ENCODE measurements at regions not wholly inside any gene's neighbourhood (a gene's known extent, or its start where the extent isn't known, plus 50 kb on each side); places are given as distances from the start of the nearest gene placed in this dataset.

GRCh38 chr1:232894436-232894835 lies 56.0 kb upstream of the NTPCR start:
- no peak for DNase-seq
- ATAC-seq: no peak
- Histone ChIP-seq H3K27ac (no peak overlapping the region), H3K4me1 (no peaks in the 10 kb centered on the region), H3K36me3 (no peaks in the 10 kb centered on the region), H3K9me3 (no peaks in the 10 kb centered on the region), H3K27me3 (no peaks in the 10 kb centered on the region), H3K4me3 (no peak overlapping the region)
- 66% methylated on average over 3 of the region's 3 CpGs for WGBS (ENCODE audit: insufficient coverage, low coverage, low lambda C conversion rate, missing lambda C conversion rate)
- intact Hi-C loops (cut with DNase I): no loop called here
- TF ChIP-seq POLR2A (IDR thresholded peaks at IDR 0.05) (no peak), CTCF (IDR thresholded peaks at IDR 0.05) (no peak)

GRCh38 chr1:232897949-232898465 lies 52.4 kb upstream of the NTPCR start:
- Histone ChIP-seq H3K27ac (no peak overlapping the region), H3K4me3 (no peak overlapping the region), H3K36me3 (no peaks in the 10 kb centered on the region), H3K9me3 (no peaks in the 10 kb centered on the region), H3K4me1 (no peaks in the 10 kb centered on the region), H3K27me3 (no peaks in the 10 kb centered on the region)
- ATAC-seq (no peak), DNase-seq (no peak)
- WGBS (ENCODE audit: insufficient coverage, low coverage, low lambda C conversion rate, missing lambda C conversion rate): 60% methylated on average over 2 of the region's 7 CpGs
- intact Hi-C loops (cut with DNase I): no loop called here
- TF ChIP-seq POLR2A (IDR thresholded peaks at IDR 0.05) (no peak), CTCF (IDR thresholded peaks at IDR 0.05) (no peak)

GRCh38 chr1:232899268-232899667 lies 51.1 kb upstream of the NTPCR start:
- no CpG with 5 or more reads among the region's 5 CpGs for WGBS (ENCODE audit: insufficient coverage, low coverage, low lambda C conversion rate, missing lambda C conversion rate)
- no peaks in the 10 kb centered on the region for H3K9me3 ChIP-seq
- no peaks in the 10 kb centered on the region for H3K27me3 ChIP-seq
- no peak for TF ChIP-seq POLR2A (IDR thresholded peaks at IDR 0.05)
- no peak for TF ChIP-seq CTCF (IDR thresholded peaks at IDR 0.05)
- DNase-seq: no peak
- ATAC-seq: no peak
- H3K36me3 ChIP-seq: no peaks in the 10 kb centered on the region
- no peaks in the 10 kb centered on the region for H3K4me1 ChIP-seq
- intact Hi-C loops (cut with DNase I): no loop called here
- no peak overlapping the region for H3K4me3 ChIP-seq
- H3K27ac ChIP-seq: no peak overlapping the region

- TF ChIP-seq CTCF (IDR thresholded peaks at IDR 0.05) (no peak), POLR2A (IDR thresholded peaks at IDR 0.05) (no peak)
- no peak overlapping the region for H3K4me3 ChIP-seq
- intact Hi-C loops (cut with DNase I): no loop called here
- DNase-seq (no peak), ATAC-seq (no peak)
- no peaks in the 10 kb centered on the region for H3K36me3 ChIP-seq
- no peak overlapping the region for H3K27ac ChIP-seq
- no peaks in the 10 kb centered on the region for H3K9me3 ChIP-seq
- H3K4me1 ChIP-seq: no peaks in the 10 kb centered on the region
- H3K27me3 ChIP-seq: no peaks in the 10 kb centered on the region
Measured at GRCh38 chr1:232899839-232900238, 50.6 kb upstream of the NTPCR start.
